ENCODE measurements at regions not wholly inside any gene's neighbourhood (a gene's known extent, or its start where the extent isn't known, plus 50 kb on each side); places are given as distances from the start of the nearest gene placed in this dataset.

GRCh38 chr5:32932241-32932935, 221.3 kb downstream of the NPR3 start:
- CTCF ChIA-PET, result no interaction called here

GRCh38 chr5:32933692-32934091, 222.6 kb downstream of the NPR3 start:
- Histone ChIP-seq H3K4me3 (ENCODE audit: low read length) (no peak overlapping the region), H3K4me1 (ENCODE audit: insufficient read depth, low read length) (no peaks in the 10 kb centered on the region), H3K9me3 (ENCODE audit: low read length) (no peaks in the 10 kb centered on the region), H3K36me3 (ENCODE audit: insufficient read depth, low read length) (no peaks in the 10 kb centered on the region), H3K27me3 (ENCODE audit: insufficient read depth, low read length, poor library complexity, severe bottlenecking) (no peaks in the 10 kb centered on the region), H3K27ac (ENCODE audit: low read depth, low read length) (no peak overlapping the region)
- peaks cover 6 to 20% (median 12%) of the 10 kb centered on the region in 5 donors for H3K9me3 Mint-ChIP-seq
- ChIA-PET CTCF (no interaction called here), POLR2A (no interaction called here)
- H3K4me3 Mint-ChIP-seq, result no peak overlapping the region
- no peaks in the 10 kb centered on the region for H3K27me3 Mint-ChIP-seq
- no peaks in the 10 kb centered on the region for H3K4me1 Mint-ChIP-seq
- H3K36me3 Mint-ChIP-seq, result no peaks in the 10 kb centered on the region
- no peak for DNase-seq
- H3K27ac Mint-ChIP-seq, result no peak overlapping the region

More at GRCh38 chr5:32932241-32932935, 221.3 kb downstream of the NPR3 start:
- Mint-ChIP-seq H3K27me3 (no peaks in the 10 kb centered on the region), H3K4me3 (no peak overlapping the region), H3K4me1 (no peaks in the 10 kb centered on the region), H3K9me3 (peaks cover 4 to 20% (median 12%) of the 10 kb centered on the region in 5 donors), H3K36me3 (no peaks in the 10 kb centered on the region), H3K27ac (no peak overlapping the region)
- no peak for DNase-seq
- POLR2A ChIA-PET, result no interaction called here
- H3K27ac ChIP-seq (ENCODE audit: low read depth, low read length), result no peak overlapping the region
- no peak overlapping the region for H3K4me3 ChIP-seq (ENCODE audit: low read length)
- H3K36me3 ChIP-seq (ENCODE audit: insufficient read depth, low read length), result no peaks in the 10 kb centered on the region
- H3K4me1 ChIP-seq (ENCODE audit: insufficient read depth, low read length), result no peaks in the 10 kb centered on the region
- H3K9me3 ChIP-seq (ENCODE audit: low read length), result no peaks in the 10 kb centered on the region
- no peaks in the 10 kb centered on the region for H3K27me3 ChIP-seq (ENCODE audit: insufficient read depth, low read length, poor library complexity, severe bottlenecking)

- Mint-ChIP-seq H3K4me1 (no peaks in the 10 kb centered on the region), H3K9me3 (peaks cover 6 to 20% (median 12%) of the 10 kb centered on the region in 5 donors), H3K36me3 (no peaks in the 10 kb centered on the region), H3K4me3 (no peak overlapping the region), H3K27ac (no peak overlapping the region), H3K27me3 (no peaks in the 10 kb centered on the region)
- no peaks in the 10 kb centered on the region for H3K36me3 ChIP-seq (ENCODE audit: insufficient read depth, low read length)
- no peak overlapping the region for H3K4me3 ChIP-seq (ENCODE audit: low read length)
- ChIA-PET CTCF (no interaction called here), POLR2A (no interaction called here)
- no peaks in the 10 kb centered on the region for H3K4me1 ChIP-seq (ENCODE audit: insufficient read depth, low read length)
- H3K27me3 ChIP-seq (ENCODE audit: insufficient read depth, low read length, poor library complexity, severe bottlenecking), result no peaks in the 10 kb centered on the region
- DNase-seq, result no peak
- no peaks in the 10 kb centered on the region for H3K9me3 ChIP-seq (ENCODE audit: low read length)
- no peak overlapping the region for H3K27ac ChIP-seq (ENCODE audit: low read depth, low read length)
Observed at GRCh38 chr5:32934529-32934928, 223.4 kb downstream of the NPR3 start.

GRCh38 chr5:32935283-32935682, 224.2 kb downstream of the NPR3 start:
- no peaks in the 10 kb centered on the region for H3K36me3 Mint-ChIP-seq
- H3K4me1 ChIP-seq (ENCODE audit: insufficient read depth, low read length), result no peaks in the 10 kb centered on the region
- ChIA-PET POLR2A (no interaction called here), CTCF (no interaction called here)
- no peaks in the 10 kb centered on the region for H3K9me3 ChIP-seq (ENCODE audit: low read length)
- H3K4me1 Mint-ChIP-seq, result no peaks in the 10 kb centered on the region
- no peak overlapping the region for H3K27ac ChIP-seq (ENCODE audit: low read depth, low read length)
- H3K27me3 Mint-ChIP-seq, result no peaks in the 10 kb centered on the region
- H3K27me3 ChIP-seq (ENCODE audit: insufficient read depth, low read length, poor library complexity, severe bottlenecking), result no peaks in the 10 kb centered on the region
- DNase-seq, result no peak
- H3K36me3 ChIP-seq (ENCODE audit: insufficient read depth, low read length), result no peaks in the 10 kb centered on the region
- H3K27ac Mint-ChIP-seq, result no peak overlapping the region
- no peak overlapping the region for H3K4me3 Mint-ChIP-seq
- H3K4me3 ChIP-seq (ENCODE audit: low read length), result no peak overlapping the region
- H3K9me3 Mint-ChIP-seq, result peaks cover 6 to 16% (median 12%) of the 10 kb centered on the region in 5 donors

GRCh38 chr5:32936329-32936728, 225.2 kb downstream of the NPR3 start:
- no peak overlapping the region for H3K4me3 ChIP-seq (ENCODE audit: low read length)
- no peak overlapping the region for H3K27ac ChIP-seq (ENCODE audit: low read depth, low read length)
- ChIA-PET CTCF (no interaction called here), POLR2A (no interaction called here)
- no peak overlapping the region for H3K4me3 Mint-ChIP-seq
- no peaks in the 10 kb centered on the region for H3K36me3 ChIP-seq (ENCODE audit: insufficient read depth, low read length)
- DNase-seq, result no peak
- no peaks in the 10 kb centered on the region for H3K27me3 Mint-ChIP-seq
- no peaks in the 10 kb centered on the region for H3K9me3 ChIP-seq (ENCODE audit: low read length)
- peaks cover 6 to 16% (median 12%) of the 10 kb centered on the region in 5 donors for H3K9me3 Mint-ChIP-seq
- no peaks in the 10 kb centered on the region for H3K36me3 Mint-ChIP-seq
- no peak overlapping the region for H3K27ac Mint-ChIP-seq
- H3K4me1 Mint-ChIP-seq, result no peaks in the 10 kb centered on the region
- H3K27me3 ChIP-seq (ENCODE audit: insufficient read depth, low read length, poor library complexity, severe bottlenecking), result no peaks in the 10 kb centered on the region
- no peaks in the 10 kb centered on the region for H3K4me1 ChIP-seq (ENCODE audit: insufficient read depth, low read length)

GRCh38 chr5:32942225-32942989, 231.3 kb downstream of the NPR3 start:
- no peak overlapping the region for H3K27ac Mint-ChIP-seq
- Histone ChIP-seq H3K27me3 (ENCODE audit: insufficient read depth, low read length, poor library complexity, severe bottlenecking) (no peaks in the 10 kb centered on the region), H3K27ac (ENCODE audit: low read depth, low read length) (no peak overlapping the region), H3K4me3 (ENCODE audit: low read length) (no peak overlapping the region), H3K9me3 (ENCODE audit: low read length) (no peaks in the 10 kb centered on the region), H3K36me3 (ENCODE audit: insufficient read depth, low read length) (no peaks in the 10 kb centered on the region), H3K4me1 (ENCODE audit: insufficient read depth, low read length) (no peaks in the 10 kb centered on the region)
- ChIA-PET POLR2A (no interaction called here), CTCF (no interaction called here)
- no peak overlapping the region for H3K4me3 Mint-ChIP-seq
- no peaks in the 10 kb centered on the region for H3K36me3 Mint-ChIP-seq
- no peak for DNase-seq
- H3K4me1 Mint-ChIP-seq, result no peaks in the 10 kb centered on the region
- H3K9me3 Mint-ChIP-seq, result peaks cover 0 to 13% (median 3%) of the 10 kb centered on the region in 5 donors
- H3K27me3 Mint-ChIP-seq, result no peaks in the 10 kb centered on the region

GRCh38 chr5:32949286-32949970, 238.3 kb downstream of the NPR3 start:
- no peaks in the 10 kb centered on the region for H3K27me3 Mint-ChIP-seq
- Histone ChIP-seq H3K9me3 (ENCODE audit: low read length) (no peaks in the 10 kb centered on the region), H3K4me3 (ENCODE audit: low read length) (no peak overlapping the region), H3K4me1 (ENCODE audit: insufficient read depth, low read length) (no peaks in the 10 kb centered on the region), H3K27me3 (ENCODE audit: insufficient read depth, low read length, poor library complexity, severe bottlenecking) (no peaks in the 10 kb centered on the region), H3K27ac (ENCODE audit: low read depth, low read length) (no peak overlapping the region), H3K36me3 (ENCODE audit: insufficient read depth, low read length) (no peaks in the 10 kb centered on the region)
- H3K9me3 Mint-ChIP-seq, result peaks cover 0 to 8% (median 0%) of the 10 kb centered on the region in 5 donors
- no peak overlapping the region for H3K4me3 Mint-ChIP-seq
- H3K27ac Mint-ChIP-seq, result no peak overlapping the region
- ChIA-PET POLR2A (no interaction called here), CTCF (no interaction called here)
- H3K36me3 Mint-ChIP-seq, result no peaks in the 10 kb centered on the region
- DNase-seq, result no peak
- H3K4me1 Mint-ChIP-seq, result no peaks in the 10 kb centered on the region

- Mint-ChIP-seq H3K27ac (no peak overlapping the region), H3K27me3 (peaks cover 0 to 1% of the 10 kb centered on the region in 2 donors), H3K9me3 (peaks cover 0 to 8% (median 0%) of the 10 kb centered on the region in 5 donors), H3K36me3 (no peaks in the 10 kb centered on the region), H3K4me1 (no peaks in the 10 kb centered on the region), H3K4me3 (no peak overlapping the region)
- Histone ChIP-seq H3K27ac (ENCODE audit: low read depth, low read length) (no peak overlapping the region), H3K4me1 (ENCODE audit: insufficient read depth, low read length) (no peaks in the 10 kb centered on the region), H3K4me3 (ENCODE audit: low read length) (no peak overlapping the region), H3K27me3 (ENCODE audit: insufficient read depth, low read length, poor library complexity, severe bottlenecking) (no peaks in the 10 kb centered on the region), H3K36me3 (ENCODE audit: insufficient read depth, low read length) (no peaks in the 10 kb centered on the region), H3K9me3 (ENCODE audit: low read length) (no peaks in the 10 kb centered on the region)
- POLR2A ChIA-PET, result no interaction called here
- DNase-seq, result no peak
- CTCF ChIA-PET, result no interaction called here
Observed at GRCh38 chr5:32951003-32951402, 239.9 kb downstream of the NPR3 start.
